Fibroblast of mammary gland (primary cell): ENCODE measurements at regions not wholly inside any gene's neighbourhood (a gene's known extent, or its start where the extent isn't known, plus 50 kb on each side); places are given as distances from the start of the nearest gene placed in this dataset.

ENCODE experiments used
- DNase-seq: peaks from one replicate; pipeline ENCODE4 v3.0.0-alpha.2; 2010; ENCODE audit warnings: low read depth
- H3K4me3 ChIP-seq: 2 replicates; pipeline ENCODE4 v1.5.1; 2011; ENCODE audit warnings: low read depth, mild to moderate bottlenecking, low read length, moderate library complexity; ENCODE audit not compliant: control insufficient read depth
- CTCF ChIP-seq: conservative IDR thresholded peaks from 2 replicates; pipeline ENCODE4 v1.5.1; 2011; ENCODE audit warnings: low read depth, low read length, inconsistent platforms; ENCODE audit not compliant: control insufficient read depth, insufficient read depth

GRCh38 chr9:26687421-26687820, 205.2 kb downstream of the CAAP1 start:
- H3K4me3 ChIP-seq, result no peak overlapping the region
- no peak for DNase-seq
- TF ChIP-seq CTCF, result no peak

GRCh38 chr9:26685818-26686217, 206.8 kb downstream of the CAAP1 start:
- DNase-seq, result no peak
- H3K4me3 ChIP-seq, result no peak overlapping the region
- no peak for TF ChIP-seq CTCF

GRCh38 chr9:26684029-26684428, 208.6 kb downstream of the CAAP1 start:
- no peak for DNase-seq
- H3K4me3 ChIP-seq, result no peak overlapping the region
- no peak for TF ChIP-seq CTCF

- no peak for TF ChIP-seq CTCF
- no peak for DNase-seq
Observed at GRCh38 chr9:26682796-26683496, 209.7 kb downstream of the CAAP1 start.

GRCh38 chr9:26682041-26682440, 210.6 kb downstream of the CAAP1 start:
- no peak for DNase-seq
- H3K4me3 ChIP-seq, result no peak overlapping the region
- TF ChIP-seq CTCF, result no peak

More at GRCh38 chr9:26682796-26683496, 209.7 kb downstream of the CAAP1 start:
- H3K4me3 ChIP-seq, result no peak overlapping the region

GRCh38 chr9:26677965-26678706, 214.5 kb downstream of the CAAP1 start:
- no peak for DNase-seq
- no peak for TF ChIP-seq CTCF
- H3K4me3 ChIP-seq, result no peak overlapping the region
